ENCODE measurements at regions not wholly inside any gene's neighbourhood (a gene's known extent, or its start where the extent isn't known, plus 50 kb on each side); places are given as distances from the start of the nearest gene placed in this dataset.

GRCh38 chr15:39192979-39193560 lies 387.8 kb upstream of the THBS1 start:
- TF ChIP-seq RBBP5 (IDR thresholded peaks at IDR 0.05; ENCODE audit: borderline replicate concordance, low read depth, low read length) (no peak), CHD2 (IDR thresholded peaks at IDR 0.05; ENCODE audit: low read length) (no peak), USF2 (IDR thresholded peaks at IDR 0.05; ENCODE audit: low read length) (no peak), POLR2A (IDR thresholded peaks at IDR 0.05; ENCODE audit: control extremely low read depth in 1 of 2, low read depth in 2 of 2, low read length in 2 of 2) (no peak), CBX8 (IDR thresholded peaks at IDR 0.05; ENCODE audit: borderline replicate concordance, low read depth, low read length) (no peak), TAF1 (IDR thresholded peaks at IDR 0.05; ENCODE audit: low read depth, low read length) (no peak), GABPA (IDR thresholded peaks at IDR 0.05; ENCODE audit: borderline replicate concordance, insufficient read depth, low read length) (no peak), NANOG (IDR thresholded peaks at IDR 0.05; ENCODE audit: insufficient read depth, low read depth, low read length, poor library complexity, severe bottlenecking) (no peak), CHD7 (IDR thresholded peaks at IDR 0.05; ENCODE audit: insufficient replicate concordance, low read length) (no peak)
- TF ChIP-seq, protein P1, sequence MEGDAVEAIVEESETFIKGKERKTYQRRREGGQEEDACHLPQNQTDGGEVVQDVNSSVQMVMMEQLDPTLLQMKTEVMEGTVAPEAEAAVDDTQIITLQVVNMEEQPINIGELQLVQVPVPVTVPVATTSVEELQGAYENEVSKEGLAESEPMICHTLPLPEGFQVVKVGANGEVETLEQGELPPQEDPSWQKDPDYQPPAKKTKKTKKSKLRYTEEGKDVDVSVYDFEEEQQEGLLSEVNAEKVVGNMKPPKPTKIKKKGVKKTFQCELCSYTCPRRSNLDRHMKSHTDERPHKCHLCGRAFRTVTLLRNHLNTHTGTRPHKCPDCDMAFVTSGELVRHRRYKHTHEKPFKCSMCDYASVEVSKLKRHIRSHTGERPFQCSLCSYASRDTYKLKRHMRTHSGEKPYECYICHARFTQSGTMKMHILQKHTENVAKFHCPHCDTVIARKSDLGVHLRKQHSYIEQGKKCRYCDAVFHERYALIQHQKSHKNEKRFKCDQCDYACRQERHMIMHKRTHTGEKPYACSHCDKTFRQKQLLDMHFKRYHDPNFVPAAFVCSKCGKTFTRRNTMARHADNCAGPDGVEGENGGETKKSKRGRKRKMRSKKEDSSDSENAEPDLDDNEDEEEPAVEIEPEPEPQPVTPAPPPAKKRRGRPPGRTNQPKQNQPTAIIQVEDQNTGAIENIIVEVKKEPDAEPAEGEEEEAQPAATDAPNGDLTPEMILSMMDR (IDR thresholded peaks at IDR 0.05; ENCODE audit: control extremely low read depth in 1 of 3, insufficient read depth in 1 of 3, low read depth in 1 of 3, low read length in 3 of 3): no peak
